Uterus (tissue), 2 donors: ENCODE measurements at regions not wholly inside any gene's neighbourhood (a gene's known extent, or its start where the extent isn't known, plus 50 kb on each side); places are given as distances from the start of the nearest gene placed in this dataset.

ENCODE experiments used
- POLR2A ChIP-seq, 2 donors: fragments of 450-650 bp; IDR thresholded peaks; one replicate each; pipeline ENCODE4 v1.6.1; 2016; ENCODE audit warnings: antibody characterized with exemption in 2 of 2, mild to moderate bottlenecking in 1 of 2, moderate library complexity in 1 of 2
- TF ChIP-seq, protein P1 (sequence below), 4 experiments: fragments of 200-600 bp in 2 of 4; fragments of 450-650 bp in 2 of 4; sonication (generic) in 2 of 4; IDR thresholded peaks; one replicate each; pipeline ENCODE4 v1.5.1; 2016 to 2019; ENCODE audit warnings: antibody characterized with exemption in 4 of 4, mild to moderate bottlenecking in 2 of 4, moderate library complexity in 1 of 4

DNA sequence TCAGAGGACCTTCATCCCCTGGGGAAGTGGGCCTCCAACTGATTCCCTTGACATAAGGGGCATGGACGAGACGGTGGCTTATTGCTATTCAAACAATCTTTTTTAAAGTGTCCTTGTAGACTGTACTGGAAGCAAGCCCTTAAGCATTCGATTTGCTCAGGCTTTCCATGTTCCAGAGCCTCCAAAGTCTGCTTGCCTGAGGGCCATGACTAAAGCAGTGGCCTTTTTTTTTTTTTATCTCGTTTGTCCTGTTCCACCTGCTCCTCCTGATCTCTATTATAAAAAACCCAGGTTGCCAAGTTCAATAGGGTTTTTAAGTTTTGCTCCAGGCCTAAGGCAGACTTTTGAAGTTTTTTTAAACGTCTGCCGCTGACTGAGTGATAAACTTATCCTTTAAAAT, 103.7 kb upstream of the AADAT start:
- no peak for TF ChIP-seq POLR2A (IDR thresholded peaks at IDR 0.05)
- TF ChIP-seq, protein P1, sequence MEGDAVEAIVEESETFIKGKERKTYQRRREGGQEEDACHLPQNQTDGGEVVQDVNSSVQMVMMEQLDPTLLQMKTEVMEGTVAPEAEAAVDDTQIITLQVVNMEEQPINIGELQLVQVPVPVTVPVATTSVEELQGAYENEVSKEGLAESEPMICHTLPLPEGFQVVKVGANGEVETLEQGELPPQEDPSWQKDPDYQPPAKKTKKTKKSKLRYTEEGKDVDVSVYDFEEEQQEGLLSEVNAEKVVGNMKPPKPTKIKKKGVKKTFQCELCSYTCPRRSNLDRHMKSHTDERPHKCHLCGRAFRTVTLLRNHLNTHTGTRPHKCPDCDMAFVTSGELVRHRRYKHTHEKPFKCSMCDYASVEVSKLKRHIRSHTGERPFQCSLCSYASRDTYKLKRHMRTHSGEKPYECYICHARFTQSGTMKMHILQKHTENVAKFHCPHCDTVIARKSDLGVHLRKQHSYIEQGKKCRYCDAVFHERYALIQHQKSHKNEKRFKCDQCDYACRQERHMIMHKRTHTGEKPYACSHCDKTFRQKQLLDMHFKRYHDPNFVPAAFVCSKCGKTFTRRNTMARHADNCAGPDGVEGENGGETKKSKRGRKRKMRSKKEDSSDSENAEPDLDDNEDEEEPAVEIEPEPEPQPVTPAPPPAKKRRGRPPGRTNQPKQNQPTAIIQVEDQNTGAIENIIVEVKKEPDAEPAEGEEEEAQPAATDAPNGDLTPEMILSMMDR (IDR thresholded peaks at IDR 0.05), result no peak
